Endothelial cell of umbilical vein (primary cell): ENCODE measurements at regions not wholly inside any gene's neighbourhood (a gene's known extent, or its start where the extent isn't known, plus 50 kb on each side); places are given as distances from the start of the nearest gene placed in this dataset.

Experiments
- BruUV-seq: library from RNA; stranded (reverse); fragments of 400-500 nt; replicated peaks from 2 replicates; lab custom pipeline; 2021; lab: Mats Ljungman, UMichigan
- CTCF ChIA-PET: fragments of 300-600, 350-600 bp; sonication (Branson Sonifier 250); formaldehyde crosslinking; loops from one replicate; lab custom pipeline; 2021; ENCODE audit warnings: antibody characterized with exemption, inconsistent platforms; lab: Charles Lee
- POLR2A ChIA-PET: fragments of 300-600, 350-600 bp; sonication (Branson Sonifier 250); formaldehyde crosslinking; loops from one replicate; lab custom pipeline; 2021; ENCODE audit warnings: antibody characterized with exemption, inconsistent platforms; lab: Charles Lee
- DNase-seq: peaks from one replicate; pipeline ENCODE4 v3.0.0-alpha.2; 2011; ENCODE audit warnings: low read depth, low spot score
- FAIRE-seq: peaks from 2 replicates; lab custom pipeline; 2011; peaks lifted over from hg19 to GRCh38; lab: Jason Lieb, UNC
- H2AFZ ChIP-seq: 2 replicates; pipeline ENCODE4 v1.6.0; 2012; ENCODE audit warnings: low read depth, low read length, control low read depth, inconsistent platforms
- H3K27ac ChIP-seq: 2 replicates; pipeline ENCODE4 v1.5.1; 2011; ENCODE audit warnings: low read depth, mild to moderate bottlenecking, control low read depth, low read length, moderate library complexity; ENCODE audit not compliant: insufficient read depth
- H3K27me3 ChIP-seq, 2 experiments: 2 replicates each; pipeline versions ENCODE4 v1.6.0 to v1.6.1; 2011; ENCODE audit warnings: low read length in 2 of 2, mixed read lengths in 1 of 2; ENCODE audit not compliant: control insufficient read depth in 2 of 2, insufficient read depth in 2 of 2
- H3K36me3 ChIP-seq, 2 experiments: 2 replicates in 1 of 2; 3 replicates in 1 of 2; pipeline ENCODE4 v1.5.1; 2011; ENCODE audit warnings: low read length in 2 of 2, mild to moderate bottlenecking in 1 of 2, moderate library complexity in 1 of 2; ENCODE audit not compliant: control insufficient read depth in 2 of 2, insufficient read depth in 2 of 2; ENCODE audit errors: extremely low read depth in 1 of 2
- H3K4me1 ChIP-seq: 3 replicates; pipeline ENCODE4 v1.5.1; 2011; ENCODE audit warnings: mild to moderate bottlenecking, low read length; ENCODE audit not compliant: control insufficient read depth, insufficient read depth; ENCODE audit errors: extremely low read depth
- H3K4me2 ChIP-seq: 2 replicates; pipeline ENCODE4 v1.6.1; 2011; ENCODE audit warnings: low read length, control low read depth, mixed read lengths; ENCODE audit not compliant: insufficient read depth
- H3K4me3 ChIP-seq, 3 experiments: fragments of 200-600 bp in 1 of 3; sonication (generic), shearing (Covaris generic) in 1 of 3; replicated peaks in 1 of 3; 2 replicates each; pipeline ENCODE4 v1.5.1; 2011 to 2016; ENCODE audit warnings: control low read depth in 3 of 3, low read length in 3 of 3, mild to moderate bottlenecking in 2 of 3, inconsistent platforms in 1 of 3, low read depth in 1 of 3, moderate library complexity in 1 of 3; ENCODE audit not compliant: insufficient read depth in 1 of 3
- H3K79me2 ChIP-seq: 2 replicates; pipeline ENCODE4 v1.6.0; 2012; ENCODE audit warnings: low read length, inconsistent platforms; ENCODE audit not compliant: control insufficient read depth, insufficient read depth
- H3K9ac ChIP-seq: replicated peaks from 2 replicates; pipeline ENCODE3; 2011; ENCODE audit warnings: low read length, control low read depth; ENCODE audit not compliant: insufficient read depth; ENCODE audit errors: extremely low read depth
- H3K9me1 ChIP-seq: replicated peaks from 3 replicates; pipeline ENCODE4 v1.6.0; 2011; ENCODE audit warnings: mild to moderate bottlenecking, low read length; ENCODE audit not compliant: control insufficient read depth, insufficient read depth; ENCODE audit errors: extremely low read depth
- H3K9me3 ChIP-seq: replicated peaks from 2 replicates; pipeline ENCODE4 v1.5.1; 2012; ENCODE audit warnings: low read length, inconsistent platforms; ENCODE audit not compliant: control insufficient read depth, insufficient read depth
- H4K20me1 ChIP-seq: replicated peaks from 2 replicates; pipeline ENCODE3; 2011; ENCODE audit warnings: mild to moderate bottlenecking, low read length; ENCODE audit not compliant: control insufficient read depth, insufficient read depth; ENCODE audit errors: extremely low read depth
- CTCF ChIP-seq, 2 donors: IDR thresholded peaks; 1 replicate in 1 of 2; 2 replicates in 1 of 2; pipeline ENCODE4 v1.5.1; 2011; ENCODE audit warnings: low read length in 2 of 2, mild to moderate bottlenecking in 2 of 2, moderate library complexity in 2 of 2, control low read depth in 1 of 2, inconsistent platforms in 1 of 2, low read depth in 1 of 2; ENCODE audit not compliant: insufficient read depth in 1 of 2; ENCODE audit errors: extremely low read depth in 1 of 2
- EZH2 ChIP-seq: IDR thresholded peaks from 2 replicates; pipeline ENCODE4 v1.6.1; 2012; ENCODE audit warnings: borderline replicate concordance, low read depth, mild to moderate bottlenecking, moderate library complexity, low read length, inconsistent platforms; ENCODE audit not compliant: severe bottlenecking
- FOS ChIP-seq: IDR thresholded peaks from 2 replicates; pipeline ENCODE4 v1.6.1; 2011; ENCODE audit warnings: mild to moderate bottlenecking, low read length, moderate library complexity, borderline replicate concordance; ENCODE audit not compliant: insufficient read depth
- GATA2 ChIP-seq: IDR thresholded peaks from 2 replicates; pipeline ENCODE4 v1.7.0; 2011; ENCODE audit warnings: low read depth, mild to moderate bottlenecking, moderate library complexity, mixed read lengths, low read length; ENCODE audit not compliant: insufficient read length, insufficient read depth
- JUN ChIP-seq: IDR thresholded peaks from 2 replicates; pipeline ENCODE4 v1.6.1; 2011; ENCODE audit warnings: borderline replicate concordance, low read depth; ENCODE audit not compliant: insufficient read length, insufficient read depth
- MAX ChIP-seq: IDR thresholded peaks from 2 replicates; pipeline ENCODE4 v1.6.1; 2011; ENCODE audit not compliant: insufficient read depth, insufficient read length
- MYC ChIP-seq: IDR thresholded peaks from one replicate; pipeline ENCODE4 v1.6.1; 2011; ENCODE audit warnings: mild to moderate bottlenecking, low read depth, low read length
- POLR2A ChIP-seq: IDR thresholded peaks from 2 replicates; pipeline ENCODE4 v1.6.1; 2012; ENCODE audit warnings: low read depth, mild to moderate bottlenecking, control low read depth, low read length
- POLR2AphosphoS5 ChIP-seq: IDR thresholded peaks from 2 replicates; pipeline ENCODE4 v1.6.1; 2012; ENCODE audit warnings: low read depth, mild to moderate bottlenecking, control low read depth, low read length, moderate library complexity; ENCODE audit not compliant: insufficient read depth
- dilution Hi-C: fragments of 300-500 bp; cut with MboI; formaldehyde crosslinking; loops from one replicate; pipeline ENCODE4 v1.15.0; 2019; ENCODE audit warnings: low sequenced_read_pairs; ENCODE audit not compliant: extremely low pct_ligation_motif_present
- intact Hi-C: fragments of 100-400 bp; cut with micrococcal nuclease; formaldehyde crosslinking; loops from one replicate; pipeline ENCODE4 v1.10.0; 2022

GRCh38 chr20:11311659-11312224 is 606.0 kb upstream of the BTBD3 start:
- H3K4me1 ChIP-seq, result no peaks in the 10 kb centered on the region
- H3K9ac ChIP-seq, result no peak overlapping the region
- no peaks in the 10 kb centered on the region for H4K20me1 ChIP-seq
- intact Hi-C loops, result no loop called here
- CTCF ChIA-PET, result interaction anchor here (0.7 to 1.4 kb wide), 2 partner anchors 15 to 56 kb away, joined by 3 read pairs; no protein-coding TSS in a partner anchor
- no peaks in the 10 kb centered on the region for H3K9me3 ChIP-seq
- no peaks in the 10 kb centered on the region for H3K36me3 ChIP-seq
- no TSS peak for BruUV-seq
- H3K4me2 ChIP-seq, result no peak overlapping the region
- FAIRE-seq, result no peak
- no peaks in the 10 kb centered on the region for H3K27me3 ChIP-seq
- no peak for DNase-seq
- dilution Hi-C loops, result no loop called here
- no peak overlapping the region for H3K4me3 ChIP-seq
- no peaks in the 10 kb centered on the region for H3K79me2 ChIP-seq
- H3K9me1 ChIP-seq, result no peaks in the 10 kb centered on the region
- no peak overlapping the region for H2AFZ ChIP-seq
- H3K27ac ChIP-seq, result no peak overlapping the region
- no peak for TF ChIP-seq GATA2
- no peak for TF ChIP-seq FOS
- no peak for TF ChIP-seq POLR2AphosphoS5
- no peak for TF ChIP-seq MYC
- no peak for TF ChIP-seq EZH2
- no peak for TF ChIP-seq CTCF (IDR thresholded peaks at IDR 0.05; ENCODE audit: extremely low read depth in 1 of 2, insufficient read depth in 1 of 2, low read depth in 1 of 2, low read length in 2 of 2)
- no peak for TF ChIP-seq JUN
- TF ChIP-seq POLR2A, result no peak
- TF ChIP-seq MAX, result no peak
- POLR2A ChIA-PET, result no interaction called here
